ACC112 (cell line): ENCODE measurements at regions not wholly inside any gene's neighbourhood (a gene's known extent, or its start where the extent isn't known, plus 50 kb on each side); places are given as distances from the start of the nearest gene placed in this dataset.

Experiments
- H2AFZ ChIP-seq: fragments of 200-600 bp; sonication (generic); one replicate; pipeline ENCODE4 v1.6.0; 2017; ENCODE audit warnings: antibody characterized with exemption, low read length; ENCODE audit not compliant: unreplicated experiment
- H3K27ac ChIP-seq: fragments of 200-600 bp; sonication (generic); 2 replicates; pipeline ENCODE4 v1.5.1; 2014; ENCODE audit warnings: low read depth, mild to moderate bottlenecking, antibody characterized with exemption, low read length, moderate library complexity
- H3K27me3 ChIP-seq: fragments of 200-600 bp; sonication (generic); 2 replicates; pipeline ENCODE4 v1.6.1; 2014; ENCODE audit warnings: mild to moderate bottlenecking, antibody characterized with exemption, low read length, moderate library complexity, mixed read lengths; ENCODE audit not compliant: insufficient read depth
- H3K36me3 ChIP-seq: fragments of 200-600 bp; sonication (generic); 2 replicates; pipeline ENCODE4 v1.6.1; 2016; ENCODE audit warnings: mild to moderate bottlenecking, antibody characterized with exemption, low read length, moderate library complexity, mixed read lengths; ENCODE audit not compliant: insufficient read depth
- H3K4me1 ChIP-seq: fragments of 200-600 bp; sonication (generic); one replicate; pipeline ENCODE4 v1.6.1; 2016; ENCODE audit warnings: low read length, mixed read lengths; ENCODE audit not compliant: insufficient read depth, unreplicated experiment, control insufficient read depth
- H3K4me3 ChIP-seq: fragments of 200-600 bp; sonication (generic); 2 replicates; pipeline ENCODE4 v1.5.1; 2014; ENCODE audit warnings: mild to moderate bottlenecking, low read depth, low read length
- H3K79me2 ChIP-seq: fragments of 200-600 bp; sonication (generic); one replicate; pipeline ENCODE4 v1.6.0; 2016; ENCODE audit warnings: low read length; ENCODE audit not compliant: control insufficient read depth, unreplicated experiment, insufficient read depth

DNA sequence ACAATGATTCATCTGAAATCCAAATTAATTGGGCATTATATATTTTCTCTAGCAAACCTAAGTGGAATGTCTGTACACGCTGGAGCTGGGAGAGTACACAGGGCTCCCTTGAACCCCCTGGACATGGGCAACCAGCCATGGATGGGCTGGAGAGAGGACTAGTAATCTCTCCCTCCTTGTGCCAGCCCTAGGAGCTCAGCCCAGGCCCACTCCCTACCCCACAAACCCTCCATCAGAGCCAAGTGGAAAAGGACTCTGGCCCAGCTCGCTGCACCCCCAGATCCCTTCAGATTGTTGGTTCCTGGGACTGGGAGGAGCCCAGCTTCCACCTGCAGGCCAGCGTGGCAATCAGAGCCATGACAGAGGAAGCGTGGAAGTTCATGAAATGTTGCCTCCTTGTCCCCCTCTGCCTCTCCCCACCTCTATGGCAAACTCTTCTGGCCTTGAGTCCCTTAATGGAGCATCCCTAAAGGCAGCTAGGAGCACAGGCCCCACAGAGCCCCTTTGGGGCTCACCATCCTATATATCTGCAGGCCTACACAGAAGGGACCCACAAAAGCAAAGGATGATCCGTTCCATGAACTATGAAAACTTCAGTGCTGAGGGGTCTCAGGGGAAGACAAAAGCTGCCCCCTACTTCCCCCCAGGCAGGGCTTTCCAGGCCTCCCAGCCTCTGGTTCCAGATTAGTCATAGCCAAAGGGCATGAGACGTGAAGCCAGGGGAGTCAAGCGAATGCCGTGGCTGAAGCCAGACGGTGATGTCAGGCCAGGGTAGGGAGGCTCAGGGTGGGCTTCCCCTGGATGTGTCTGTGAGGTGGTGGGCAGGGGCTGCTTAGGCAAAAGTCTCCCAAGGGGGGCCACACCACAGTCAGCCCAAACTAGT, 126.4 kb upstream of the MAFB start:
- H3K36me3 ChIP-seq: no peaks in the 10 kb centered on the region
- no peaks in the 10 kb centered on the region for H3K79me2 ChIP-seq
- H3K27me3 ChIP-seq: peaks cover under 1% of the 10 kb centered on the region; the same call in 1 of the 2 replicates
- H3K27ac ChIP-seq: no peak overlapping the region
- no peak overlapping the region for H3K4me3 ChIP-seq
- H3K4me1 ChIP-seq: no peaks in the 10 kb centered on the region
- H2AFZ ChIP-seq: no peak overlapping the region

- H3K79me2 ChIP-seq: no peaks in the 10 kb centered on the region
- peaks cover 6% of the 10 kb centered on the region; the same call in 1 of the 2 replicates for H3K27me3 ChIP-seq
- H3K27ac ChIP-seq: no peak overlapping the region
- no peaks in the 10 kb centered on the region for H3K4me1 ChIP-seq
- H2AFZ ChIP-seq: no peak overlapping the region
- no peak overlapping the region for H3K4me3 ChIP-seq
- no peaks in the 10 kb centered on the region for H3K36me3 ChIP-seq
Measured at GRCh38 chr20:40816039-40816352, 127.0 kb upstream of the MAFB start.

DNA sequence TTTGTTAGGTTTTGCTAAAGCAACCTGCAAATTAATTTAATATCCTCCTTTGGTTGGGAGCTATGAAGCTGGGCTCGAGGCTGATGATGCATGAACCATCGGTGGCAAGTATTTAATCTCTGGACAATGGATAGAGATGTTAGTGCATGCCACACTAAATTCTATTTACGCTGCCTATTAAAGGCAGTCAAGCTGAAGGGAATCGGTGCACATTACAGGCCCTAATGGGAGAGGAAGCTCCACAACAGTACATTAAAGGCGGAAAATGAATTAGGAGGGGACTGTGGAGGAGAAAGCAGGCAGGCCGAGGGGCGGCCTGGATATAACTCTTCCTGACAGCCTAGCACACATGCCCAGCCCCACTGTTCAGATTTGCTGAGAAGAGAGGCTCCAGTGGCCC, 132.4 kb upstream of the MAFB start:
- H3K36me3 ChIP-seq: no peaks in the 10 kb centered on the region
- no peak overlapping the region for H3K4me3 ChIP-seq
- no peaks in the 10 kb centered on the region for H3K4me1 ChIP-seq

DNA sequence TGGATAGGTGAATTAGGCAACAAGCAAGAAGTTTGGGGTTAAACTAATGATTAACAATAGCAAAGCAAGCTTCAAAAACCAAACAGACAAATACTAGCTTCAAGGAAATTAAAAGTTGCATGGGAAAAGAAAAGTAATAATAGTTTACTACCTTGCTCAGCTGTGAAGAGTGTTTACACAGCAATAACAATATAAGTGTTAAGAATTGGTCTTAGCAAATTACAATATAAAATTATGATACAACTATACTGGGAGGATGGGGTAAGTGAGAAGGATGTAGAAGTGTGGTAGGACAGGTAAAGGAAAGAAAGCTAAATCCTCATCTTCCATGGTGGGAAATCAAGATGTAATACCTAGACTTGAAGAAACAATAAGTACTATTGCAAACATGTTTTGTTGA, 137.7 kb upstream of the MAFB start:
- H3K27ac ChIP-seq: no peak overlapping the region
- peaks cover 19% of the 10 kb centered on the region; the same call in 1 of the 2 replicates for H3K27me3 ChIP-seq
- H3K4me1 ChIP-seq: no peaks in the 10 kb centered on the region
- no peaks in the 10 kb centered on the region for H3K79me2 ChIP-seq
- H3K4me3 ChIP-seq: no peak overlapping the region
- H3K36me3 ChIP-seq: no peaks in the 10 kb centered on the region
- no peak overlapping the region for H2AFZ ChIP-seq

More for the DNA sequence above, 132.4 kb upstream of the MAFB start:
- peaks cover 24% of the 10 kb centered on the region; the same call in 1 of the 2 replicates for H3K27me3 ChIP-seq
- no peaks in the 10 kb centered on the region for H3K79me2 ChIP-seq
- no peak overlapping the region for H3K27ac ChIP-seq
- no peak overlapping the region for H2AFZ ChIP-seq

- Histone ChIP-seq H3K27ac (no peak overlapping the region), H3K36me3 (no peaks in the 10 kb centered on the region)
Measured at GRCh38 chr20:40835321-40835720, 146.3 kb upstream of the MAFB start.

GRCh38 chr20:40838509-40838908, 149.5 kb upstream of the MAFB start:
- Histone ChIP-seq H3K27me3 (peaks cover 9% of the 10 kb centered on the region), H3K36me3 (no peaks in the 10 kb centered on the region)

More at GRCh38 chr20:40835321-40835720, 146.3 kb upstream of the MAFB start:
- Histone ChIP-seq H3K27me3 (peaks cover 12% of the 10 kb centered on the region), H3K4me1 (no peaks in the 10 kb centered on the region), H3K4me3 (no peak overlapping the region), H2AFZ (no peak overlapping the region), H3K79me2 (no peaks in the 10 kb centered on the region)

GRCh38 chr20:40843251-40843650, 154.2 kb upstream of the MAFB start:
- H3K4me3 ChIP-seq: no peak overlapping the region
- no peak overlapping the region for H2AFZ ChIP-seq
- peaks cover 4% of the 10 kb centered on the region; the same call in 1 of the 2 replicates for H3K27me3 ChIP-seq
- no peaks in the 10 kb centered on the region for H3K36me3 ChIP-seq
- no peaks in the 10 kb centered on the region for H3K4me1 ChIP-seq
- no peaks in the 10 kb centered on the region for H3K79me2 ChIP-seq
- no peak overlapping the region for H3K27ac ChIP-seq

More at GRCh38 chr20:40838509-40838908, 149.5 kb upstream of the MAFB start:
- Histone ChIP-seq H3K4me1 (no peaks in the 10 kb centered on the region), H3K4me3 (no peak overlapping the region), H2AFZ (no peak overlapping the region), H3K27ac (no peak overlapping the region), H3K79me2 (no peaks in the 10 kb centered on the region)

- H3K36me3 ChIP-seq: no peaks in the 10 kb centered on the region
- no peaks in the 10 kb centered on the region for H3K4me1 ChIP-seq
- no peak overlapping the region for H3K4me3 ChIP-seq
- H2AFZ ChIP-seq: no peak overlapping the region
- H3K27ac ChIP-seq: no peak overlapping the region
- H3K27me3 ChIP-seq: peaks cover 3% of the 10 kb centered on the region; the same call in 1 of the 2 replicates
- H3K79me2 ChIP-seq: no peaks in the 10 kb centered on the region
Measured at GRCh38 chr20:40844332-40844731, 155.3 kb upstream of the MAFB start.

- no peaks in the 10 kb centered on the region for H3K4me1 ChIP-seq
- no peaks in the 10 kb centered on the region for H3K79me2 ChIP-seq
- no peak overlapping the region for H2AFZ ChIP-seq
- H3K36me3 ChIP-seq: no peaks in the 10 kb centered on the region
- H3K27ac ChIP-seq: no peak overlapping the region
- no peaks in the 10 kb centered on the region for H3K27me3 ChIP-seq
- H3K4me3 ChIP-seq: no peak overlapping the region
Measured at GRCh38 chr20:40848096-40848495, 159.1 kb upstream of the MAFB start.

- no peaks in the 10 kb centered on the region for H3K79me2 ChIP-seq
- no peak overlapping the region for H2AFZ ChIP-seq
- no peak overlapping the region for H3K27ac ChIP-seq
- H3K4me1 ChIP-seq: no peaks in the 10 kb centered on the region
- H3K36me3 ChIP-seq: no peaks in the 10 kb centered on the region
- no peak overlapping the region for H3K4me3 ChIP-seq
- H3K27me3 ChIP-seq: no peaks in the 10 kb centered on the region
Measured at GRCh38 chr20:40848526-40848925, 159.5 kb upstream of the MAFB start.

GRCh38 chr20:40849456-40849855, 160.4 kb upstream of the MAFB start:
- Histone ChIP-seq H3K4me1 (no peaks in the 10 kb centered on the region), H2AFZ (no peak overlapping the region), H3K27me3 (no peaks in the 10 kb centered on the region), H3K36me3 (no peaks in the 10 kb centered on the region), H3K27ac (no peak overlapping the region), H3K4me3 (no peak overlapping the region), H3K79me2 (no peaks in the 10 kb centered on the region)
